MM.1S (cell line): ENCODE measurements at regions not wholly inside any gene's neighbourhood (a gene's known extent, or its start where the extent isn't known, plus 50 kb on each side); places are given as distances from the start of the nearest gene placed in this dataset.

ENCODE experiments used
- DNase-seq: peaks from one replicate; pipeline ENCODE4 v3.0.0-alpha.2; 2015
- H2AFZ ChIP-seq: fragments of 300-600 bp; sonication (generic); 2 replicates; pipeline ENCODE4 v1.6.0; 2016; ENCODE audit warnings: antibody characterized with exemption, low read length
- H3F3A ChIP-seq: fragments of 300-600 bp; sonication (generic); 2 replicates; pipeline ENCODE4 v1.6.1; 2016; ENCODE audit warnings: mild to moderate bottlenecking, antibody characterized with exemption, low read length, moderate library complexity, mixed read lengths; ENCODE audit not compliant: insufficient read depth
- H3K27ac ChIP-seq: fragments of 300-600 bp; sonication (generic); 2 replicates; pipeline ENCODE4 v1.5.1; 2016; ENCODE audit warnings: mild to moderate bottlenecking, low read length
- H3K27me3 ChIP-seq: fragments of 300-600 bp; sonication (generic); replicated peaks from 2 replicates; pipeline ENCODE4 v1.6.0; 2016; ENCODE audit warnings: low read length; ENCODE audit not compliant: insufficient read depth
- H3K36me3 ChIP-seq: fragments of 300-600 bp; sonication (generic); replicated peaks from 2 replicates; pipeline ENCODE4 v1.6.1; 2016; ENCODE audit warnings: mild to moderate bottlenecking, low read length, mixed read lengths; ENCODE audit not compliant: insufficient read depth
- H3K4me1 ChIP-seq: fragments of 300-600 bp; sonication (generic); 2 replicates; pipeline ENCODE4 v1.6.1; 2016; ENCODE audit warnings: low read length, mixed read lengths
- H3K4me2 ChIP-seq: fragments of 300-600 bp; sonication (generic); 2 replicates; pipeline ENCODE4 v1.6.0; 2016; ENCODE audit warnings: low read depth, low read length
- H3K4me3 ChIP-seq: fragments of 300-600 bp; sonication (generic); 2 replicates; pipeline ENCODE4 v1.5.1; 2016; ENCODE audit warnings: low read length, mixed read lengths
- H3K79me2 ChIP-seq: fragments of 300-600 bp; sonication (generic); 2 replicates; pipeline ENCODE4 v1.6.1; 2016; ENCODE audit warnings: mixed run types, low read length, mixed read lengths
- H3K9ac ChIP-seq: fragments of 300-600 bp; sonication (generic); 2 replicates; pipeline ENCODE4 v1.6.1; 2016; ENCODE audit warnings: low read length, mixed read lengths
- H3K9me2 ChIP-seq: fragments of 300-600 bp; sonication (generic); replicated peaks from 2 replicates; pipeline ENCODE4 v1.6.1; 2016; ENCODE audit warnings: mild to moderate bottlenecking, low read length, mixed read lengths; ENCODE audit not compliant: insufficient read depth
- H3K9me3 ChIP-seq: fragments of 300-600 bp; sonication (generic); replicated peaks from 2 replicates; pipeline ENCODE4 v1.6.1; 2016; ENCODE audit warnings: mild to moderate bottlenecking, low read length, mixed read lengths; ENCODE audit not compliant: insufficient read depth
- H4K20me1 ChIP-seq: fragments of 300-600 bp; sonication (generic); 2 replicates; pipeline ENCODE4 v1.6.1; 2016; ENCODE audit warnings: mild to moderate bottlenecking, low read length, moderate library complexity, mixed read lengths; ENCODE audit not compliant: insufficient read depth
- CTCF ChIP-seq: fragments of 300-600 bp; sonication (generic); IDR thresholded peaks from 2 replicates; pipeline ENCODE4 v1.5.1; 2016; ENCODE audit warnings: antibody characterized with exemption, low read length, mixed read lengths
- EZH2 ChIP-seq: fragments of 300-600 bp; sonication (generic); optimal IDR thresholded peaks from 2 replicates; pipeline ENCODE3; 2017; ENCODE audit warnings: low read depth, mild to moderate bottlenecking, antibody characterized with exemption, low read length, mixed read lengths
- EZH2phosphoT487 ChIP-seq: fragments of 300-600 bp; sonication (generic); IDR thresholded peaks from 2 replicates; pipeline ENCODE4 v1.6.1; 2018; ENCODE audit warnings: antibody characterized with exemption, low read length

- Histone ChIP-seq H3K36me3 (no peaks in the 10 kb centered on the region), H4K20me1 (no peaks in the 10 kb centered on the region), H3K79me2 (no peaks in the 10 kb centered on the region), H3K27me3 (no peaks in the 10 kb centered on the region), H3F3A (no peaks in the 10 kb centered on the region), H3K27ac (no peak overlapping the region), H2AFZ (no peak overlapping the region), H3K9me2 (no peaks in the 10 kb centered on the region), H3K9me3 (no peaks in the 10 kb centered on the region), H3K9ac (no peak overlapping the region), H3K4me2 (no peak overlapping the region), H3K4me3 (no peak overlapping the region), H3K4me1 (no peaks in the 10 kb centered on the region)
- no peak for DNase-seq
- no peak for TF ChIP-seq EZH2
- TF ChIP-seq CTCF = no peak
- TF ChIP-seq EZH2phosphoT487 = no peak
Observed at GRCh38 chr7:86950360-86950759, 109.1 kb downstream of the ELAPOR2 start.

GRCh38 chr7:86949779-86950260, 109.6 kb downstream of the ELAPOR2 start:
- Histone ChIP-seq H3F3A (no peaks in the 10 kb centered on the region), H2AFZ (no peak overlapping the region), H3K36me3 (no peaks in the 10 kb centered on the region), H3K27me3 (no peaks in the 10 kb centered on the region), H3K9me2 (no peaks in the 10 kb centered on the region), H3K79me2 (no peaks in the 10 kb centered on the region), H4K20me1 (no peaks in the 10 kb centered on the region), H3K4me2 (no peak overlapping the region), H3K4me1 (no peaks in the 10 kb centered on the region), H3K27ac (no peak overlapping the region), H3K4me3 (no peak overlapping the region), H3K9ac (no peak overlapping the region), H3K9me3 (no peaks in the 10 kb centered on the region)
- TF ChIP-seq EZH2phosphoT487 = no peak
- DNase-seq = no peak

GRCh38 chr7:86949052-86949778, 110.2 kb downstream of the ELAPOR2 start:
- Histone ChIP-seq H2AFZ (no peak overlapping the region), H3F3A (no peaks in the 10 kb centered on the region), H3K36me3 (no peaks in the 10 kb centered on the region), H3K4me1 (no peaks in the 10 kb centered on the region), H3K27me3 (no peaks in the 10 kb centered on the region), H3K27ac (no peak overlapping the region), H3K4me3 (no peak overlapping the region), H3K79me2 (no peaks in the 10 kb centered on the region), H3K9ac (no peak overlapping the region), H3K9me2 (no peaks in the 10 kb centered on the region), H4K20me1 (no peaks in the 10 kb centered on the region), H3K9me3 (no peaks in the 10 kb centered on the region), H3K4me2 (no peak overlapping the region)
- DNase-seq = no peak
- TF ChIP-seq CTCF = no peak
- no peak for TF ChIP-seq EZH2phosphoT487
- no peak for TF ChIP-seq EZH2

GRCh38 chr7:86947929-86948328, 111.5 kb downstream of the ELAPOR2 start:
- no peaks in the 10 kb centered on the region for H3K36me3 ChIP-seq
- no peaks in the 10 kb centered on the region for H4K20me1 ChIP-seq
- H3F3A ChIP-seq = no peaks in the 10 kb centered on the region
- no peak overlapping the region for H2AFZ ChIP-seq
- no peak overlapping the region for H3K9ac ChIP-seq
- no peak overlapping the region for H3K4me2 ChIP-seq
- H3K79me2 ChIP-seq = no peaks in the 10 kb centered on the region
- no peaks in the 10 kb centered on the region for H3K9me2 ChIP-seq
- no peak overlapping the region for H3K27ac ChIP-seq
- DNase-seq = no peak
- no peaks in the 10 kb centered on the region for H3K9me3 ChIP-seq
- H3K27me3 ChIP-seq = no peaks in the 10 kb centered on the region
- TF ChIP-seq EZH2phosphoT487 (no peak), CTCF (no peak), EZH2 (no peak)
- H3K4me3 ChIP-seq = no peak overlapping the region
- H3K4me1 ChIP-seq = no peaks in the 10 kb centered on the region
